ENCODE measurements at regions not wholly inside any gene's neighbourhood (a gene's known extent, or its start where the extent isn't known, plus 50 kb on each side); places are given as distances from the start of the nearest gene placed in this dataset.
"Not testable (repeated sequence)": the region's sequence is repeated elsewhere in the genome, so short reads cannot be mapped to it uniquely, and the experiment has no call there.

DNA sequence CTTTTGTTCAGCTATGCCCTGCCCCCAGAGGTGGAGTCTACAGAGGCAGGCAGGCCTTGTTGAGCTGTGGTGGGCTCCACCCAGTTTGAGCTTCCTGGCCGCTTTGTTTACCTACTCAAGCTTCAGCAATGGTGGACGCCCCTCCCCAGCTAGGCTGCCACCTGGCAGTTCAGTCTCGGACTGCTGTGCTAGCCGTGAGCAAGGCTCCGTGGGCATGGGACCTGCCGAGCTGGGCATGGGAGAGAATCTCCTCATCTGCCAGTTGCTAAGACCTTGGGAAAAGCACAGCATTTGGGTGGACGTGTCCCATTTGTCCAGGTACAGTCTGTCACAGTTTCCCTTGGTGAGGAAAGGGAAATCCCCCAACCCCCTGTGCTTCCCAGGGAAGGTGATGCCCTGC lies 270.0 kb upstream of the TCERG1L start:
- not testable (repeated sequence) for H3K9ac ChIP-seq (ENCODE audit: low read length in 5 of 5); H3K9me3 ChIP-seq (ENCODE audit: control insufficient read depth in 5 of 5, low read length in 5 of 5); H3K27ac ChIP-seq (ENCODE audit: low read depth, low read length); H3K36me3 ChIP-seq (ENCODE audit: control insufficient read depth in 5 of 5, insufficient read depth in 5 of 5, low read length in 5 of 5); H3K4me1 ChIP-seq (ENCODE audit: control insufficient read depth in 5 of 5, insufficient read depth in 5 of 5, low read length in 5 of 5); H3K4me3 ChIP-seq (ENCODE audit: low read depth in 1 of 5, low read length in 5 of 5)
- H3K27me3 ChIP-seq (ENCODE audit: control insufficient read depth in 5 of 5, insufficient read depth in 4 of 5, low read length in 5 of 5), result peaks cover 0 to 10% (median 4%) of the 10 kb centered on the region in 5 donors

DNA sequence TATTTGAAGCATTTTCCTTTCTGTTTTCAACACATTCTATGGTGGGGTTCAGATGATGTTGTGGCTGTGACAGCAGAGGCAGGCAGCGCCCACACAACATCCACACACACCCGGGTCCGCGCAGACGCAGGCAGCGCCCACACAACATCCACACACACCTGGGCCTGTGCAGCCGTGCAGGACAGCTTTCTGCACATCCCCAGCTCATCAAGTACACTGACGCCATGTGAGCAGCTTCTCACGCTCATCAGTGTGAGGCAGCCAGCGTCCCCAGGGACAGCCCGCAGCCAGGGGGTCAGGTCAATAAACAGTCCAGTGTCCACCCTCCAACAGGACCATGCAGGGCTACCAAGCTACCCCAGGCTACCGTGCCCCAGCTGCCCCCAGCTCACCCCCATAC lies 272.8 kb upstream of the TCERG1L start:
- Histone ChIP-seq H3K27ac (ENCODE audit: low read depth, low read length) (no peak overlapping the region), H3K9me3 (ENCODE audit: control insufficient read depth in 5 of 5, low read length in 5 of 5) (peaks cover 0 to 7% (median 0%) of the 10 kb centered on the region in 5 donors), H3K4me3 (ENCODE audit: low read depth in 1 of 5, low read length in 5 of 5) (no peak overlapping the region), H3K27me3 (ENCODE audit: control insufficient read depth in 5 of 5, insufficient read depth in 4 of 5, low read length in 5 of 5) (peaks cover 0 to 10% (median 6%) of the 10 kb centered on the region in 5 donors), H3K36me3 (ENCODE audit: control insufficient read depth in 5 of 5, insufficient read depth in 5 of 5, low read length in 5 of 5) (no peaks in the 10 kb centered on the region), H3K9ac (ENCODE audit: low read length in 5 of 5) (no peak overlapping the region), H3K4me1 (ENCODE audit: control insufficient read depth in 5 of 5, insufficient read depth in 5 of 5, low read length in 5 of 5) (no peaks in the 10 kb centered on the region)

GRCh38 chr10:131585761-131586160 lies 274.2 kb upstream of the TCERG1L start:
- H3K27me3 ChIP-seq (ENCODE audit: control insufficient read depth in 5 of 5, insufficient read depth in 4 of 5, low read length in 5 of 5), result peaks cover 0 to 6% (median 3%) of the 10 kb centered on the region in 5 donors
- no peak overlapping the region for H3K4me3 ChIP-seq (ENCODE audit: low read depth in 1 of 5, low read length in 5 of 5)
- H3K9me3 ChIP-seq (ENCODE audit: control insufficient read depth in 5 of 5, low read length in 5 of 5), result peaks cover 0 to 12% (median 0%) of the 10 kb centered on the region in 5 donors
- no peaks in the 10 kb centered on the region for H3K36me3 ChIP-seq (ENCODE audit: control insufficient read depth in 5 of 5, insufficient read depth in 5 of 5, low read length in 5 of 5)
- no peaks in the 10 kb centered on the region for H3K4me1 ChIP-seq (ENCODE audit: control insufficient read depth in 5 of 5, insufficient read depth in 5 of 5, low read length in 5 of 5)
- no peak overlapping the region for H3K9ac ChIP-seq (ENCODE audit: low read length in 5 of 5)
- no peak overlapping the region for H3K27ac ChIP-seq (ENCODE audit: low read depth, low read length)

DNA sequence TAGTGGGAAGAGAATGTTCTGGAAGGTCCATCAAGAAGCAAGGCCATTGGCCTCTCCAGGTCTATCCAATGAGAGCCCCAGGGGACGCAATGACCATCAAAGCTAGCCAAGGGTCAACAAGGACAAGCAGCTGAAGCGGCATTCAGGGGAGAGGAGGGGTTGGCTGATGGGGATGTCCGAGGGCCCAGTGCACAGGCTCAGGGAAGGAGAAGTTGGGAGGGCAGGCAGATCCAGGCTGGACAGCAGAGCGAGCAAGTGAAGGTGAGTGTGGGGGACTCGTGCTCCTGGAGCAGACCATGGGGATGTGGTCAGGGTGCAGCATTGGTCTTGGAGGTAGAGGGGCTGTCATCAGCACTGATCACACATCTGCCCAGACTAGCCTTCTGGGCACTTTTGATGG lies 275.4 kb upstream of the TCERG1L start:
- H3K9ac ChIP-seq (ENCODE audit: low read length in 5 of 5), result no peak overlapping the region
- H3K27ac ChIP-seq (ENCODE audit: low read depth, low read length), result no peak overlapping the region
- H3K4me1 ChIP-seq (ENCODE audit: control insufficient read depth in 5 of 5, insufficient read depth in 5 of 5, low read length in 5 of 5), result no peaks in the 10 kb centered on the region
- H3K27me3 ChIP-seq (ENCODE audit: control insufficient read depth in 5 of 5, insufficient read depth in 4 of 5, low read length in 5 of 5), result peaks cover 0 to 6% (median 3%) of the 10 kb centered on the region in 5 donors
- H3K4me3 ChIP-seq (ENCODE audit: low read depth in 1 of 5, low read length in 5 of 5), result no peak overlapping the region
- H3K9me3 ChIP-seq (ENCODE audit: control insufficient read depth in 5 of 5, low read length in 5 of 5), result peaks cover 0 to 11% (median 1%) of the 10 kb centered on the region in 5 donors
- no peaks in the 10 kb centered on the region for H3K36me3 ChIP-seq (ENCODE audit: control insufficient read depth in 5 of 5, insufficient read depth in 5 of 5, low read length in 5 of 5)

- H3K4me1 ChIP-seq (ENCODE audit: control insufficient read depth in 5 of 5, insufficient read depth in 5 of 5, low read length in 5 of 5), result no peaks in the 10 kb centered on the region
- peaks cover 0 to 6% (median 3%) of the 10 kb centered on the region in 5 donors for H3K27me3 ChIP-seq (ENCODE audit: control insufficient read depth in 5 of 5, insufficient read depth in 4 of 5, low read length in 5 of 5)
- no peak overlapping the region for H3K27ac ChIP-seq (ENCODE audit: low read depth, low read length)
- no peak overlapping the region for H3K9ac ChIP-seq (ENCODE audit: low read length in 5 of 5)
- H3K9me3 ChIP-seq (ENCODE audit: control insufficient read depth in 5 of 5, low read length in 5 of 5), result peaks cover 0 to 11% (median 2%) of the 10 kb centered on the region in 5 donors
- no peaks in the 10 kb centered on the region for H3K36me3 ChIP-seq (ENCODE audit: control insufficient read depth in 5 of 5, insufficient read depth in 5 of 5, low read length in 5 of 5)
- H3K4me3 ChIP-seq (ENCODE audit: low read depth in 1 of 5, low read length in 5 of 5), result no peak overlapping the region
These were observed 276.6 kb upstream of the TCERG1L start for GRCh38 chr10:131587976-131588680.

- H3K27me3 ChIP-seq (ENCODE audit: control insufficient read depth in 5 of 5, insufficient read depth in 4 of 5, low read length in 5 of 5), result peaks cover 0 to 6% (median 3%) of the 10 kb centered on the region in 5 donors
- H3K9me3 ChIP-seq (ENCODE audit: control insufficient read depth in 5 of 5, low read length in 5 of 5), result peaks cover 0 to 11% (median 2%) of the 10 kb centered on the region in 5 donors
- H3K36me3 ChIP-seq (ENCODE audit: control insufficient read depth in 5 of 5, insufficient read depth in 5 of 5, low read length in 5 of 5), result no peaks in the 10 kb centered on the region
- H3K4me3 ChIP-seq (ENCODE audit: low read depth in 1 of 5, low read length in 5 of 5), result no peak overlapping the region
- no peaks in the 10 kb centered on the region for H3K4me1 ChIP-seq (ENCODE audit: control insufficient read depth in 5 of 5, insufficient read depth in 5 of 5, low read length in 5 of 5)
- H3K9ac ChIP-seq (ENCODE audit: low read length in 5 of 5), result no peak overlapping the region
- H3K27ac ChIP-seq (ENCODE audit: low read depth, low read length), result no peak overlapping the region
These were observed 277.2 kb upstream of the TCERG1L start for GRCh38 chr10:131588704-131589220.

DNA sequence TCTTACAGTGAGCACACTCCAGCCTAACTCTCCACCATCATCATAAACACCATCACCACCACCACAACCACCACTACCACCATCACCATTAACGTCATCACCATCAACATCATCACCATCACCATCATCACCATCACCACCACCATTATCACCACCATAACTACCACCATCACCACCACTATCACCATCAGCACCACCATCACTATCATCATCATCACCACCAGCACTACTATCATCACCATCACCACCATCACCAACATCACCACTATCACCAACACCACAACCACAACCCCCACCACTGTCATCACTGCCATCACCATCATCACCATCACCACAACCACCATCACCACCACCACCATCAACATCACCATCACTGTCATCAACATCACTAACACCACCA lies 279.0 kb upstream of the TCERG1L start:
- H3K9me3 ChIP-seq (ENCODE audit: control insufficient read depth in 5 of 5, low read length in 5 of 5), result peaks cover 0 to 11% (median 2%) of the 10 kb centered on the region in 5 donors
- no peak overlapping the region for H3K27ac ChIP-seq (ENCODE audit: low read depth, low read length)
- no peak overlapping the region for H3K9ac ChIP-seq (ENCODE audit: low read length in 5 of 5)
- no peaks in the 10 kb centered on the region for H3K36me3 ChIP-seq (ENCODE audit: control insufficient read depth in 5 of 5, insufficient read depth in 5 of 5, low read length in 5 of 5)
- H3K27me3 ChIP-seq (ENCODE audit: control insufficient read depth in 5 of 5, insufficient read depth in 4 of 5, low read length in 5 of 5), result peaks cover 0 to 6% (median 3%) of the 10 kb centered on the region in 5 donors
- no peak overlapping the region for H3K4me3 ChIP-seq (ENCODE audit: low read depth in 1 of 5, low read length in 5 of 5)
- no peaks in the 10 kb centered on the region for H3K4me1 ChIP-seq (ENCODE audit: control insufficient read depth in 5 of 5, insufficient read depth in 5 of 5, low read length in 5 of 5)

DNA sequence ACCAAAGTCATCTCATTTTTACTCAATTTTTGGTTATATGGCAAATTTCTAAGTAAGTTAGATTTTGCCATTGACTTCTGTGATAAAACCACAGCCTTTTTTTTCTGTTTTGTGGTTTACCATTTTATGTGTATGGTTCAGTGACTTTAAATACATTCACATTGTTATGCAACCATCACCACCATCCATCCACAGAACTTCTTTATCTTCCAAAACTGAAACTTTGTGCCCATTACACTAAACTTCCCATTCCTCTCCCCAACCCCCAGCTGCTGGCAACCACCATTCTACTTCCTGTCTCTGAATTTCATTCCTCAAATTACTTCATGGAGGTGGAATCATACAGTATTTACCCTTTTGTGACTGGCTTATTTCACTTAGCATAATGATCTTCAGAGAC lies 280.4 kb upstream of the TCERG1L start:
- Histone ChIP-seq H3K9me3 (ENCODE audit: control insufficient read depth in 5 of 5, low read length in 5 of 5) (peaks cover 0 to 7% (median 2%) of the 10 kb centered on the region in 5 donors), H3K9ac (ENCODE audit: low read length in 5 of 5) (no peak overlapping the region), H3K27me3 (ENCODE audit: control insufficient read depth in 5 of 5, insufficient read depth in 4 of 5, low read length in 5 of 5) (peaks cover 0 to 3% (median 0%) of the 10 kb centered on the region in 5 donors), H3K4me1 (ENCODE audit: control insufficient read depth in 5 of 5, insufficient read depth in 5 of 5, low read length in 5 of 5) (no peaks in the 10 kb centered on the region), H3K4me3 (ENCODE audit: low read depth in 1 of 5, low read length in 5 of 5) (no peak overlapping the region), H3K27ac (ENCODE audit: low read depth, low read length) (no peak overlapping the region), H3K36me3 (ENCODE audit: control insufficient read depth in 5 of 5, insufficient read depth in 5 of 5, low read length in 5 of 5) (no peaks in the 10 kb centered on the region)

GRCh38 chr10:131609176-131609575 lies 291.6 kb upstream of the PPP2R2D start:
- H3K27me3 ChIP-seq (ENCODE audit: control insufficient read depth in 5 of 5, insufficient read depth in 4 of 5, low read length in 5 of 5), result peaks cover 0 to 6% (median 0%) of the 10 kb centered on the region in 5 donors
- peaks cover 0 to 2% (median 0%) of the 10 kb centered on the region in 5 donors for H3K4me1 ChIP-seq (ENCODE audit: control insufficient read depth in 5 of 5, insufficient read depth in 5 of 5, low read length in 5 of 5)
- peaks cover 0 to 19% (median 10%) of the 10 kb centered on the region in 5 donors for H3K9me3 ChIP-seq (ENCODE audit: control insufficient read depth in 5 of 5, low read length in 5 of 5)
- no peak overlapping the region for H3K27ac ChIP-seq (ENCODE audit: low read depth, low read length)
- no peaks in the 10 kb centered on the region for H3K36me3 ChIP-seq (ENCODE audit: control insufficient read depth in 5 of 5, insufficient read depth in 5 of 5, low read length in 5 of 5)
- no peak overlapping the region for H3K4me3 ChIP-seq (ENCODE audit: low read depth in 1 of 5, low read length in 5 of 5)
- no peak overlapping the region for H3K9ac ChIP-seq (ENCODE audit: low read length in 5 of 5)

DNA sequence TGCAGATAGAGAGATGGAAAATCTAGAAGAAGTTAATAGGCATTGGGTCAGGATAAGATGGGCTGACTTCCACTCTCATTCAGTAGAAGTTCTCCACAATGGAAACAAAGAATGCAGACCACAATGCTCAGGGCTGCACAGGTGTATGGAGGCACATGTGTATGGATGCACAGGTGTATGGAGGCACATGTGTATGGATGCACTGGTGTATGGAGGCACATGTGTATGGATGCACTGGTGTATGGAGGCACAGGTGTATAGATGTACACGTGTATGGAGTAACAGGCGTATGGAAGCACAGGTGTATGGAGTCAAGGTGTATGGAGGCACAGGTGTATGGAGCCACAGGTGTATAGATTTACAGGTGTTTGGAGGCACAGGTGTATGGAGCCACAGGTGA lies 285.7 kb upstream of the PPP2R2D start:
- Histone ChIP-seq H3K27ac (ENCODE audit: low read depth, low read length) (no peak overlapping the region), H3K4me3 (ENCODE audit: low read depth in 1 of 5, low read length in 5 of 5) (no peak overlapping the region), H3K27me3 (ENCODE audit: control insufficient read depth in 5 of 5, insufficient read depth in 4 of 5, low read length in 5 of 5) (peaks cover 0 to 11% (median 4%) of the 10 kb centered on the region in 5 donors), H3K4me1 (ENCODE audit: control insufficient read depth in 5 of 5, insufficient read depth in 5 of 5, low read length in 5 of 5) (peaks cover 0 to 2% (median 0%) of the 10 kb centered on the region in 5 donors), H3K36me3 (ENCODE audit: control insufficient read depth in 5 of 5, insufficient read depth in 5 of 5, low read length in 5 of 5) (no peaks in the 10 kb centered on the region), H3K9me3 (ENCODE audit: control insufficient read depth in 5 of 5, low read length in 5 of 5) (no peaks in the 10 kb centered on the region), H3K9ac (ENCODE audit: low read length in 5 of 5) (no peak overlapping the region)
